ENCODE measurements at regions not wholly inside any gene's neighbourhood (a gene's known extent, or its start where the extent isn't known, plus 50 kb on each side); places are given as distances from the start of the nearest gene placed in this dataset.

DNA sequence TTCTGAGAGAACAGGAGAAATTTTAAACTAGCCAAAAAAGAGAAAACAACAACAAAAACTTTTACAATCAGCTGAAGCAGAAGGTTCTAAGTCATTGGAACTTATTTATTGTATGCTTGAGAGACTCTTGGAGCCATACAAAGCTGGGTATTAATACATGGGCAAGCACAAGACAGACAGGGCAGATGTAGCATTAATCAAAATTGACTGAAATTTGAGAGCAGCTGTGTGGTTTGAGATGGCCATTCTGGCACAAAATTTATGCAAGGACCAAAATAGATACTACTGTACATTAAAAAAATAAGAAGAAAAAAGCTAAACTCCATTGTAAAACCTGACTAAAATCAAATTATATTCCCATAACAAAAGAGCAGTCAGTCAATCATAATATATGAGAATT lies 892.5 kb downstream of the PLA2G4A start:
- H3K4me3 ChIP-seq (ENCODE audit: low read length), result no peak overlapping the region
- no peak for TF ChIP-seq CTCF (IDR thresholded peaks at IDR 0.05)
- CTCF ChIA-PET, result no interaction called here
- Mint-ChIP-seq H3K4me3 (no peak overlapping the region), H3K27me3 (no peaks in the 10 kb centered on the region), H3K27ac (no peak overlapping the region), H3K9me3 (no peaks in the 10 kb centered on the region), H3K36me3 (ENCODE audit: low read depth) (no peaks in the 10 kb centered on the region), H3K4me1 (ENCODE audit: low read depth) (no peaks in the 10 kb centered on the region)
- H3K4me1 ChIP-seq (ENCODE audit: insufficient read depth, low read length), result no peaks in the 10 kb centered on the region
- no peaks in the 10 kb centered on the region for H3K27me3 ChIP-seq (ENCODE audit: control insufficient read depth in 1 of 2, insufficient read depth in 2 of 2, low read length in 2 of 2)
- H3K27ac ChIP-seq (ENCODE audit: low read depth in 1 of 2, low read length in 2 of 2), result no peak overlapping the region
- no peaks in the 10 kb centered on the region for H3K9me3 ChIP-seq (ENCODE audit: control insufficient read depth in 1 of 2, insufficient read depth in 1 of 2, low read length in 2 of 2)
- POLR2A ChIA-PET, result no interaction called here
- ATAC-seq (ENCODE audit: poor library complexity) (no peak), DNase-seq (no peak)
- no peaks in the 10 kb centered on the region for H3K36me3 ChIP-seq (ENCODE audit: insufficient read depth, low read length)
- intact Hi-C loops (cut with DNase I, micrococcal nuclease), result no loop called here

GRCh38 chr1:187725216-187725615 lies 896.5 kb downstream of the PLA2G4A start:
- H3K27me3 Mint-ChIP-seq, result no peaks in the 10 kb centered on the region
- no peaks in the 10 kb centered on the region for H3K27me3 ChIP-seq (ENCODE audit: control insufficient read depth in 1 of 2, insufficient read depth in 2 of 2, low read length in 2 of 2)
- no peaks in the 10 kb centered on the region for H3K36me3 ChIP-seq (ENCODE audit: insufficient read depth, low read length)
- no peaks in the 10 kb centered on the region for H3K4me1 ChIP-seq (ENCODE audit: insufficient read depth, low read length)
- DNase-seq (no peak), ATAC-seq (ENCODE audit: poor library complexity) (no peak)
- no peak overlapping the region for H3K27ac ChIP-seq (ENCODE audit: low read depth in 1 of 2, low read length in 2 of 2)
- no peaks in the 10 kb centered on the region for H3K4me1 Mint-ChIP-seq (ENCODE audit: low read depth)
- H3K4me3 Mint-ChIP-seq, result no peak overlapping the region
- intact Hi-C loops (cut with DNase I, micrococcal nuclease), result no loop called here
- ChIA-PET CTCF (no interaction called here), POLR2A (no interaction called here)
- H3K27ac Mint-ChIP-seq, result no peak overlapping the region
- no peaks in the 10 kb centered on the region for H3K9me3 Mint-ChIP-seq
- H3K4me3 ChIP-seq (ENCODE audit: low read length), result no peak overlapping the region
- TF ChIP-seq CTCF (IDR thresholded peaks at IDR 0.05), result no peak
- H3K9me3 ChIP-seq (ENCODE audit: control insufficient read depth in 1 of 2, insufficient read depth in 1 of 2, low read length in 2 of 2), result no peaks in the 10 kb centered on the region
- no peaks in the 10 kb centered on the region for H3K36me3 Mint-ChIP-seq (ENCODE audit: low read depth)

GRCh38 chr1:187733232-187733631 lies 904.5 kb downstream of the PLA2G4A start:
- no peaks in the 10 kb centered on the region for H3K4me1 Mint-ChIP-seq (ENCODE audit: low read depth)
- H3K9me3 ChIP-seq (ENCODE audit: control insufficient read depth in 1 of 2, insufficient read depth in 1 of 2, low read length in 2 of 2), result no peaks in the 10 kb centered on the region
- no peaks in the 10 kb centered on the region for H3K36me3 ChIP-seq (ENCODE audit: insufficient read depth, low read length)
- H3K27ac Mint-ChIP-seq, result no peak overlapping the region
- H3K27me3 ChIP-seq (ENCODE audit: control insufficient read depth in 1 of 2, insufficient read depth in 2 of 2, low read length in 2 of 2), result no peaks in the 10 kb centered on the region
- ChIA-PET CTCF (no interaction called here), POLR2A (no interaction called here)
- no peaks in the 10 kb centered on the region for H3K4me1 ChIP-seq (ENCODE audit: insufficient read depth, low read length)
- no peak overlapping the region for H3K4me3 ChIP-seq (ENCODE audit: low read length)
- no peak overlapping the region for H3K27ac ChIP-seq (ENCODE audit: low read depth in 1 of 2, low read length in 2 of 2)
- ATAC-seq (ENCODE audit: poor library complexity), result no peak
- H3K4me3 Mint-ChIP-seq, result no peak overlapping the region
- no peaks in the 10 kb centered on the region for H3K27me3 Mint-ChIP-seq
- no peaks in the 10 kb centered on the region for H3K36me3 Mint-ChIP-seq (ENCODE audit: low read depth)
- peaks cover 5% of the 10 kb centered on the region for H3K9me3 Mint-ChIP-seq
- TF ChIP-seq CTCF (IDR thresholded peaks at IDR 0.05), result no peak
- DNase-seq, result no peak
- intact Hi-C loops (cut with DNase I, micrococcal nuclease), result no loop called here
